ENCODE measurements at regions not wholly inside any gene's neighbourhood (a gene's known extent, or its start where the extent isn't known, plus 50 kb on each side); places are given as distances from the start of the nearest gene placed in this dataset.

- TF ChIP-seq GATA3 (IDR thresholded peaks at IDR 0.05; ENCODE audit: low read depth, low read length) (no peak), GATA2 (IDR thresholded peaks at IDR 0.05; ENCODE audit: low read depth, low read length) (no peak)
Measured at GRCh38 chr7:108736221-108736891, 166.7 kb downstream of the DNAJB9 start.

Measured in SH-SY5Y (cell line).